ENCODE measurements at regions not wholly inside any gene's neighbourhood (a gene's known extent, or its start where the extent isn't known, plus 50 kb on each side); places are given as distances from the start of the nearest gene placed in this dataset.

GRCh38 chr13:75214846-75215245, 267.1 kb downstream of the TBC1D4 start (continued):
- no peak for TF ChIP-seq ZBED4 (CRISPR knock-in tag; IDR thresholded peaks at IDR 0.05; ENCODE audit: borderline replicate concordance)

GRCh38 chr13:75202981-75203380, 279.0 kb downstream of the TBC1D4 start:
- Histone ChIP-seq H3K4me3 (replicated peaks in 1 of 3; ENCODE audit: insufficient read depth in 1 of 3, low read depth in 2 of 3, low read length in 3 of 3) (no peak overlapping the region), H3K9ac (ENCODE audit: insufficient read depth, low read depth, low read length) (no peak overlapping the region), H3K79me2 (ENCODE audit: insufficient read depth, low read length) (no peaks in the 10 kb centered on the region), H3K9me3 (ENCODE audit: low read length) (no peaks in the 10 kb centered on the region), H2AFZ (ENCODE audit: low read length) (no peak overlapping the region), H3K4me1 (ENCODE audit: insufficient read depth, low read length) (no peaks in the 10 kb centered on the region), H3K4me2 (ENCODE audit: low read depth, low read length) (no peak overlapping the region), H4K20me1 (ENCODE audit: insufficient read depth, low read length) (no peaks in the 10 kb centered on the region), H3K27me3 (ENCODE audit: control insufficient read depth in 1 of 2, insufficient read depth in 2 of 2, low read length in 2 of 2) (0 out of 5 replicates have a peak, but pooled peaks cover 0 to 4% of the 10 kb centered on the region in 2 experiments), H3K36me3 (replicated peaks in 1 of 2; ENCODE audit: control insufficient read depth in 1 of 2, insufficient read depth in 2 of 2, low read length in 2 of 2) (no peaks in the 10 kb centered on the region), H3K27ac (ENCODE audit: extremely low read length, insufficient read depth, low read length) (no peak overlapping the region)
- ChIA-PET CTCF (ENCODE audit: low intra/inter-chr PET ratio, low total read pairs) (no interaction called here), POLR2A (no interaction called here)
- WGBS (ENCODE audit: low lambda C conversion rate) = 3% methylated on average over 3 of the region's 3 CpGs
- FAIRE-seq = no peak
- intact Hi-C loops (cut with micrococcal nuclease; ENCODE audit: unreplicated experiment) (no loop called here), in situ Hi-C loops (cut with HindIII; ENCODE audit: extremely low pct_ligation_motif_present, low pct_unique_long_range_greater_than_20kb) (loop anchor here (25.0 kb wide), 2 partner anchors 641 to 1366 kb away; no protein-coding TSS in a partner anchor)
- no peak for ATAC-seq
- no TSS peak for BruUV-seq (replicated peaks)
- no peak for DNase-seq (ENCODE audit: low spot score)
- TF ChIP-seq ZNF710 (CRISPR knock-in tag; IDR thresholded peaks at IDR 0.05; ENCODE audit: borderline replicate concordance) (no peak), JUN (CRISPR knock-in tag; IDR thresholded peaks at IDR 0.05) (no peak), PBX3 (CRISPR knock-in tag; IDR thresholded peaks at IDR 0.05; ENCODE audit: borderline replicate concordance) (no peak), ZSCAN21 (CRISPR knock-in tag; IDR thresholded peaks at IDR 0.05; ENCODE audit: borderline replicate concordance) (no peak), THAP11 (CRISPR knock-in tag; IDR thresholded peaks at IDR 0.05) (no peak), ASH2L (IDR thresholded peaks at IDR 0.05; ENCODE audit: insufficient read length, low read depth, low read length) (no peak), ZNF232 (CRISPR knock-in tag; IDR thresholded peaks at IDR 0.05; ENCODE audit: borderline replicate concordance) (no peak), AKAP8 (CRISPR knock-in tag; IDR thresholded peaks at IDR 0.05) (no peak), SRSF4 (IDR thresholded peaks at IDR 0.05; ENCODE audit: low read depth, low read length, poor library complexity, severe bottlenecking) (no peak), ATF1 (CRISPR knock-in tag; IDR thresholded peaks at IDR 0.05) (no peak), XBP1 (CRISPR knock-in tag; IDR thresholded peaks at IDR 0.05) (no peak), NPAS2 (CRISPR knock-in tag; IDR thresholded peaks at IDR 0.05; ENCODE audit: borderline replicate concordance) (no peak), CEBPG (CRISPR knock-in tag; IDR thresholded peaks at IDR 0.05) (no peak), HIVEP1 (CRISPR knock-in tag; IDR thresholded peaks at IDR 0.05) (no peak), HNRNPLL (IDR thresholded peaks at IDR 0.05; ENCODE audit: low read depth, low read length, poor library complexity, severe bottlenecking) (no peak)
